ENCODE measurements at regions not wholly inside any gene's neighbourhood (a gene's known extent, or its start where the extent isn't known, plus 50 kb on each side); places are given as distances from the start of the nearest gene placed in this dataset.

- Histone ChIP-seq H3K9me3 (replicated peaks; ENCODE audit: insufficient read depth, low read length) (no peaks in the 10 kb centered on the region), H3K79me2 (ENCODE audit: low read length) (no peaks in the 10 kb centered on the region), H3K36me3 (replicated peaks; ENCODE audit: insufficient read depth, low read length) (no peaks in the 10 kb centered on the region), H3K4me2 (ENCODE audit: low read depth, low read length) (no peak overlapping the region), H4K20me1 (ENCODE audit: insufficient read depth, low read length) (no peaks in the 10 kb centered on the region), H2AFZ (ENCODE audit: low read length) (no peak overlapping the region), H3K4me3 (ENCODE audit: low read length) (no peak overlapping the region), H3F3A (ENCODE audit: insufficient read depth, low read length) (peaks cover 12% of the 10 kb centered on the region), H3K9ac (ENCODE audit: low read length) (no peak overlapping the region), H3K27me3 (replicated peaks; ENCODE audit: insufficient read depth, low read length) (no peaks in the 10 kb centered on the region), H3K27ac (ENCODE audit: low read length) (no peak overlapping the region), H3K4me1 (ENCODE audit: low read length) (peaks cover 44% of the 10 kb centered on the region), H3K9me2 (replicated peaks; ENCODE audit: insufficient read depth, low read length) (no peaks in the 10 kb centered on the region)
- DNase-seq: no peak
- TF ChIP-seq CTCF (IDR thresholded peaks at IDR 0.05; ENCODE audit: low read length) (no peak), EZH2phosphoT487 (IDR thresholded peaks at IDR 0.05; ENCODE audit: low read length) (no peak), EZH2 (optimal IDR thresholded peaks at IDR 0.05; ENCODE audit: low read depth, low read length) (no peak)
Measured at GRCh38 chr5:5751498-5751897, 329.0 kb downstream of the ICE1 start.

- no peaks in the 10 kb centered on the region for H3K9me3 ChIP-seq (replicated peaks; ENCODE audit: insufficient read depth, low read length)
- no peak overlapping the region for H3K4me3 ChIP-seq (ENCODE audit: low read length)
- no peaks in the 10 kb centered on the region for H4K20me1 ChIP-seq (ENCODE audit: insufficient read depth, low read length)
- H2AFZ ChIP-seq (ENCODE audit: low read length): no peak overlapping the region
- H3K79me2 ChIP-seq (ENCODE audit: low read length): no peaks in the 10 kb centered on the region
- no peaks in the 10 kb centered on the region for H3K27me3 ChIP-seq (replicated peaks; ENCODE audit: insufficient read depth, low read length)
- H3K4me2 ChIP-seq (ENCODE audit: low read depth, low read length): no peak overlapping the region
- DNase-seq: no peak
- TF ChIP-seq EZH2 (optimal IDR thresholded peaks at IDR 0.05; ENCODE audit: low read depth, low read length): no peak
- no peak for TF ChIP-seq CTCF (IDR thresholded peaks at IDR 0.05; ENCODE audit: low read length)
- no peak for TF ChIP-seq EZH2phosphoT487 (IDR thresholded peaks at IDR 0.05; ENCODE audit: low read length)
- no peaks in the 10 kb centered on the region for H3K36me3 ChIP-seq (replicated peaks; ENCODE audit: insufficient read depth, low read length)
- no peak overlapping the region for H3K27ac ChIP-seq (ENCODE audit: low read length)
- no peak overlapping the region for H3K9ac ChIP-seq (ENCODE audit: low read length)
- no peaks in the 10 kb centered on the region for H3F3A ChIP-seq (ENCODE audit: insufficient read depth, low read length)
- H3K4me1 ChIP-seq (ENCODE audit: low read length): no peaks in the 10 kb centered on the region
- no peaks in the 10 kb centered on the region for H3K9me2 ChIP-seq (replicated peaks; ENCODE audit: insufficient read depth, low read length)
Measured at GRCh38 chr5:5741418-5741817, 318.9 kb downstream of the ICE1 start.

GRCh38 chr5:5739490-5739945 lies 317.0 kb downstream of the ICE1 start:
- no peaks in the 10 kb centered on the region for H3K9me2 ChIP-seq (replicated peaks; ENCODE audit: insufficient read depth, low read length)
- DNase-seq: no peak
- no peak overlapping the region for H3K27ac ChIP-seq (ENCODE audit: low read length)
- no peak overlapping the region for H3K9ac ChIP-seq (ENCODE audit: low read length)
- no peaks in the 10 kb centered on the region for H3K36me3 ChIP-seq (replicated peaks; ENCODE audit: insufficient read depth, low read length)
- H3F3A ChIP-seq (ENCODE audit: insufficient read depth, low read length): no peaks in the 10 kb centered on the region
- TF ChIP-seq CTCF (IDR thresholded peaks at IDR 0.05; ENCODE audit: low read length) (no peak), EZH2phosphoT487 (IDR thresholded peaks at IDR 0.05; ENCODE audit: low read length) (no peak), EZH2 (optimal IDR thresholded peaks at IDR 0.05; ENCODE audit: low read depth, low read length) (no peak)
- H3K4me1 ChIP-seq (ENCODE audit: low read length): no peaks in the 10 kb centered on the region
- no peak overlapping the region for H2AFZ ChIP-seq (ENCODE audit: low read length)
- no peaks in the 10 kb centered on the region for H3K27me3 ChIP-seq (replicated peaks; ENCODE audit: insufficient read depth, low read length)
- no peaks in the 10 kb centered on the region for H3K9me3 ChIP-seq (replicated peaks; ENCODE audit: insufficient read depth, low read length)
- H4K20me1 ChIP-seq (ENCODE audit: insufficient read depth, low read length): no peaks in the 10 kb centered on the region
- H3K79me2 ChIP-seq (ENCODE audit: low read length): no peaks in the 10 kb centered on the region
- H3K4me3 ChIP-seq (ENCODE audit: low read length): no peak overlapping the region
- no peak overlapping the region for H3K4me2 ChIP-seq (ENCODE audit: low read depth, low read length)

Data from MM.1S (cell line).